HFFc6 (cell line): ENCODE measurements at regions not wholly inside any gene's neighbourhood (a gene's known extent, or its start where the extent isn't known, plus 50 kb on each side); places are given as distances from the start of the nearest gene placed in this dataset.
"Not testable (repeated sequence)": the region's sequence is repeated elsewhere in the genome, so short reads cannot be mapped to it uniquely, and the experiment has no call there.

Experiments
- DNase-seq: peaks from one replicate; pipeline ENCODE4 v3.0.0-alpha.2; 2018
- H3K27ac Mint-ChIP-seq: 2 replicates; pipeline ENCODE4 v1.8.0; 2020; ENCODE audit warnings: mild to moderate bottlenecking, mixed read lengths
- H3K27me3 Mint-ChIP-seq: 2 replicates; pipeline ENCODE4 v1.8.0; 2021; ENCODE audit warnings: mild to moderate bottlenecking, moderate library complexity, mixed read lengths; ENCODE audit not compliant: insufficient read depth
- H3K36me3 Mint-ChIP-seq: 2 replicates; pipeline ENCODE4 v1.8.0; 2021; ENCODE audit warnings: low read depth, mixed read lengths
- H3K4me1 Mint-ChIP-seq: 2 replicates; pipeline ENCODE4 v1.8.0; 2020; ENCODE audit warnings: low read depth, mixed read lengths
- H3K4me3 Mint-ChIP-seq: 2 replicates; pipeline ENCODE4 v1.8.0; 2020; ENCODE audit warnings: mild to moderate bottlenecking, moderate library complexity, mixed read lengths
- H3K9me3 Mint-ChIP-seq: 2 replicates; pipeline ENCODE4 v1.8.0; 2020; ENCODE audit warnings: mild to moderate bottlenecking, mixed read lengths
- CTCF ChIP-seq: fragments of 200-600 bp; sonication (generic); IDR thresholded peaks from 2 replicates; pipeline ENCODE4 v1.5.0; 2021; ENCODE audit warnings: antibody characterized with exemption, mild to moderate bottlenecking

GRCh38 chr6:27791182-27791943, 120.8 kb downstream of the OR2B2 start:
- H3K4me1 Mint-ChIP-seq = peaks cover 20% of the 10 kb centered on the region
- H3K36me3 Mint-ChIP-seq = no peaks in the 10 kb centered on the region
- peak; percentile 86 for DNase-seq
- H3K27ac Mint-ChIP-seq = peak overlapping the region; percentile 82
- no peak for TF ChIP-seq CTCF
- H3K9me3 Mint-ChIP-seq = no peaks in the 10 kb centered on the region
- H3K4me3 Mint-ChIP-seq = peak overlapping the region; percentile 92
- peaks cover 6% of the 10 kb centered on the region for H3K27me3 Mint-ChIP-seq

GRCh38 chr6:27788376-27788775, 123.8 kb downstream of the OR2B2 start:
- not testable (repeated sequence) for H3K36me3 Mint-ChIP-seq, DNase-seq, H3K27ac Mint-ChIP-seq, H3K4me1 Mint-ChIP-seq, H3K9me3 Mint-ChIP-seq, H3K4me3 Mint-ChIP-seq
- peaks cover 16% of the 10 kb centered on the region for H3K27me3 Mint-ChIP-seq

GRCh38 chr6:27786048-27786447, 126.1 kb downstream of the OR2B2 start:
- TF ChIP-seq CTCF = no peak
- peaks cover 16% of the 10 kb centered on the region for H3K27me3 Mint-ChIP-seq
- no peaks in the 10 kb centered on the region for H3K36me3 Mint-ChIP-seq
- no peaks in the 10 kb centered on the region; the same call in 1 of the 2 replicates for H3K4me1 Mint-ChIP-seq
- H3K4me3 Mint-ChIP-seq = no peak overlapping the region
- no peaks in the 10 kb centered on the region for H3K9me3 Mint-ChIP-seq
- DNase-seq = no peak
- H3K27ac Mint-ChIP-seq = no peak overlapping the region

GRCh38 chr6:27785294-27785693, 126.9 kb downstream of the OR2B2 start:
- Mint-ChIP-seq H3K27me3 (peaks cover 16% of the 10 kb centered on the region), H3K4me3 (no peak overlapping the region), H3K36me3 (no peaks in the 10 kb centered on the region), H3K9me3 (no peaks in the 10 kb centered on the region), H3K27ac (no peak overlapping the region), H3K4me1 (no peaks in the 10 kb centered on the region; the same call in 1 of the 2 replicates)
- DNase-seq = no peak
- no peak for TF ChIP-seq CTCF

GRCh38 chr6:27782748-27783147, 129.4 kb downstream of the OR2B2 start:
- no peak for TF ChIP-seq CTCF
- no peaks in the 10 kb centered on the region for H3K36me3 Mint-ChIP-seq
- H3K27me3 Mint-ChIP-seq = peaks cover 16% of the 10 kb centered on the region
- no peak for DNase-seq
- peaks cover under 1% of the 10 kb centered on the region for H3K4me1 Mint-ChIP-seq
- no peaks in the 10 kb centered on the region for H3K9me3 Mint-ChIP-seq
- H3K4me3 Mint-ChIP-seq = no peak overlapping the region
- H3K27ac Mint-ChIP-seq = no peak overlapping the region

- Mint-ChIP-seq H3K9me3 (no peaks in the 10 kb centered on the region), H3K4me3 (no peak overlapping the region), H3K27ac (no peak overlapping the region), H3K36me3 (no peaks in the 10 kb centered on the region), H3K4me1 (peaks cover 18% of the 10 kb centered on the region), H3K27me3 (peaks cover 14% of the 10 kb centered on the region)
- no peak for DNase-seq
- TF ChIP-seq CTCF = no peak
Observed at GRCh38 chr6:27778625-27779417, 133.4 kb downstream of the OR2B2 start.
